ENCODE measurements at regions not wholly inside any gene's neighbourhood (a gene's known extent, or its start where the extent isn't known, plus 50 kb on each side); places are given as distances from the start of the nearest gene placed in this dataset.

GRCh38 chrX:38500866-38501265 lies 60.5 kb upstream of the TSPAN7 start:
- no TSS peak for BruUV-seq (replicated peaks)
- Mint-ChIP-seq H3K4me3 (ENCODE audit: unreplicated experiment) (no peak overlapping the region), H3K36me3 (ENCODE audit: insufficient read depth, unreplicated experiment) (no peaks in the 10 kb centered on the region), H3K9me3 (ENCODE audit: unreplicated experiment) (no peaks in the 10 kb centered on the region), H3K4me1 (ENCODE audit: insufficient read depth, unreplicated experiment) (no peaks in the 10 kb centered on the region), H3K27ac (ENCODE audit: low read depth, unreplicated experiment) (no peak overlapping the region), H3K27me3 (ENCODE audit: insufficient read depth, unreplicated experiment) (peaks cover 82% of the 10 kb centered on the region)
- DNase-seq (ENCODE audit: unreplicated experiment), result no peak
- ChIA-PET POLR2A (interaction anchor here (0.9 kb wide), 1 partner anchor 11 kb away, joined by 6 read pairs; no protein-coding TSS in a partner anchor), CTCF (no interaction called here)
- TF ChIP-seq CTCF (IDR thresholded peaks at IDR 0.05; ENCODE audit: unreplicated experiment), result no peak
- intact Hi-C loops (cut with micrococcal nuclease), result no loop called here

DNA sequence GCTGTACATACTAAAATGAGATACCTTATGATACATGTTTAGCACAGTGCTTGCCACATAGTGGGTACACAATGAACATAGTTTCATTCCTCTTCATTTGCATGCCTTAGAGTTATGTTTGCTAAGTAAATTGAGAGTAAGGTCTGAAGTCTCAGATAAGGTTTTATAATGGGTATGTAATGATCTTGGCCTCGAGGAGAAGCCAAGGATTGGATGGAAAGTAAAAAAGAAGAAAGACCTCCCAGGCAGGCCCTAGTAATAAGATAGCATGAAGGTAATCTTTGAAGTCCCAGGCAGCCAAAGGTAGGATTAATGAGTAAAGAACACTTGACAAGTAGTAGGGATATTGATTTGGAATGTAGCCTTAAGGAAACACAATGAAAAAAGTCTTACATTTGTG lies 55.8 kb upstream of the TSPAN7 start:
- no peaks in the 10 kb centered on the region for H3K36me3 Mint-ChIP-seq (ENCODE audit: insufficient read depth, unreplicated experiment)
- DNase-seq (ENCODE audit: unreplicated experiment), result no peak
- TF ChIP-seq CTCF (IDR thresholded peaks at IDR 0.05; ENCODE audit: unreplicated experiment), result no peak
- H3K4me1 Mint-ChIP-seq (ENCODE audit: insufficient read depth, unreplicated experiment), result no peaks in the 10 kb centered on the region
- no peaks in the 10 kb centered on the region for H3K9me3 Mint-ChIP-seq (ENCODE audit: unreplicated experiment)
- intact Hi-C loops (cut with micrococcal nuclease), result no loop called here
- CTCF ChIA-PET, result no interaction called here
- no peak overlapping the region for H3K27ac Mint-ChIP-seq (ENCODE audit: low read depth, unreplicated experiment)
- no TSS peak for BruUV-seq (replicated peaks)
- no peak overlapping the region for H3K4me3 Mint-ChIP-seq (ENCODE audit: unreplicated experiment)
- peaks cover 90% of the 10 kb centered on the region for H3K27me3 Mint-ChIP-seq (ENCODE audit: insufficient read depth, unreplicated experiment)
- POLR2A ChIA-PET, result no interaction called here
